ENCODE measurements at regions not wholly inside any gene's neighbourhood (a gene's known extent, or its start where the extent isn't known, plus 50 kb on each side); places are given as distances from the start of the nearest gene placed in this dataset.
A peak's percentile ranks its signal among the peaks of the same experiment; 100 is the strongest.

DNA sequence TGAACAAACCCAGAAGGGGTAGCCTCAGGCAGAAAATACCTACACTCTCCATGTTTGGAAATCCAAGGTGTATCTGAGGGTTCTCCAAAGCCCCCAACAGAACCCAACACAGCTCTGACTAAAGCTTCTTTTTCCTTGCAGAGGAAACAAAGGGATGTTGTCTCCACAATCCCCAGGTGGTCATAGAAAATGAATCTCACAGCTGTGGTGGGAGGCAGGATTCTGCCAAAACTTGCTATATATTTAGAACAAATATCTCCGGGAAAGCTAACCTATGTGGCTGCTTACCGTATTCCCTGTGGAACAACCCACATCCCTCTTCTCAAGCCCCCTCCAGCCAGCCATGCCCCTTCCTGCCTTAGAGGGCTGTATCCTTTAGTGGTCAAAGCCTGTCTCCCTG, 406.1 kb downstream of the PRDM2 start:
- no peak for DNase-seq

DNA sequence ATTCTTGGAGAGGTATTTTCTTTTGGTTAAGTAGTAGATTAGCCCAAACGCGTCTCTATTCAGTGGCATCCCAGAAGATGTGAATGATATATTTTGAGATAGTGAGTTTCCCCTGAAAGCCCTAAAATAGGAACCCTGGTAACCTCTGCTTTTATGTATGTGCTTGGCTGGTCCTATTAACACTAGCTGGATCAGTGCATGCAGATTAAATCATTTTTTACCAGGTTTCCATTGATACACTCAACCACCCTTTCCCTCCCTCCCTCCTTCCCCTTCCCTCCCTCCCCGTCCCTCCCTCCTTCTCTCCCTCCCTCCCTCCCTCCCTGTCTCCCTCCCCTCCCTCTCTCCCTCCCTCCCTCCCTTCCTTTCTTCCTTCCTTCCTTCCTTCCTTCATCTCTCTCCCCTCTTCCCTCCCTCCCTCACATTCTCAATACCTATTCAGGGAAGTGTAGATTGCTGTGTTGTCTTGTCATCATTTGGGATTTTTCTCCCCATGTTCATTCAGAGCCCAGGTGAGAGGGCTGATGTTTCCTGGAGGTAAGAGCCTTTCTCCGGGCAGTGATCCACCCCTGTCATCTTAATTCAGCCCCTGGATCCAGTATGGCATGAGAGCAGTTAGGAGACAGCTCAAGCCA, 406.8 kb downstream of the PRDM2 start:
- no peak for DNase-seq

DNA sequence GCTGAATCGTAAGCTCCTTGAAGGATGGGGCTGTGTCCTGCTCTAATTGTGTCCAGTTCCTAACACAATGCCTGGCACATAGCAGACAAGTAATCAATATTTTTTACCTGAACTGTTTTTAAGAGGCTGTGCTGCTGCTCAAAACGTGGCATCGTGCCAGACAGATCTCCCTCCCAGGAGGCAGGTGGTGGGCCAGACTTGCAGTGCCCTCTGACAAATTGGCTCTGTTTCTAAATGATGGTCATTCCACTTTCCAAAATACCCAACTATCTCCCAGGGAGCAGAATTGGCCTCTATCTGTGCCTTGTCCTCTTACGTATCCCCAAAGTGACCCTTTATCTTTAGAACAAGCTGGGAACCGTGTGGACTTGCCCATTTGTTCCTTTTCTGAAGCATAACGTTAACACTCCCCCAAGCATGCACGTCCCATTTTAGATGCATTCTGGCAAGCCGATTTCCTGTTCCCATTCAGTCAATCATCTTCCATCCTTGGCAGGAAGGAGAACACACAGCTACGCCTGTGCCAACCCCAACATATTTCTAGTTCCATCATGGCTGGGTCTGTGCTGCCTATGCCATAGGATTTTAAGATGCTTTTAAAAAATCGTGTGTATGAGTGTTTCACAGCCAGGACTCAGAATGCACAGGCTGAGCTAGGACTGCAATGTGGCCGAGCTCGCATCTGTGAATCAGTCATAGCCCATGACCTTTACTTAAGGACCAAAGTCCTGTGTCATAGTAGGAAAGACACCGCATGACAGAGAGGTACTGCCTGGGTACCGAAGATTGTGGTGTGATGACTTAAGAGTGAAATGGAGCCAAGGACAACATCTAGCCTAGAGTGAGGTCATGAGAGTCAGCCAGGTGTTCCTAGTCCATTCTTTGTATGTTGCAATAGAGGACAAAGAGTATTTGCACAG, 408.6 kb downstream of the PRDM2 start:
- no peak for DNase-seq

DNA sequence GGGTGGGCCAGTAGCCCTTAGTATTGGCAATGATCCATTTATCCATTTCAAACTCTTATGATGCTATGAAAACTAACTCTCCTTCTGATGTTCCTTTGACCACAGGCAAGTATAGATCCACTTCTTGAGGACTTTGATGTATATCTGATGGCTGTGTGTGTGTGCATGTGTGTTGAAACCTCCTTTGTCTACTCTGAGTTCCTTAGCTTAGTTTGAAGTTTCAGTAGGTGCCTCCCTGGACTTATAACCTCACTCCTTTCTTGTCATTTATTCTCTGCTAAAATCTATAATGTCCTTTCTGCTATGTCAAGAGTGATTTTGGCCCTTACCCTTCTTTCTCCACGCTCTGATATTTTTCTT, 409.3 kb downstream of the PRDM2 start:
- no peak for DNase-seq

DNA sequence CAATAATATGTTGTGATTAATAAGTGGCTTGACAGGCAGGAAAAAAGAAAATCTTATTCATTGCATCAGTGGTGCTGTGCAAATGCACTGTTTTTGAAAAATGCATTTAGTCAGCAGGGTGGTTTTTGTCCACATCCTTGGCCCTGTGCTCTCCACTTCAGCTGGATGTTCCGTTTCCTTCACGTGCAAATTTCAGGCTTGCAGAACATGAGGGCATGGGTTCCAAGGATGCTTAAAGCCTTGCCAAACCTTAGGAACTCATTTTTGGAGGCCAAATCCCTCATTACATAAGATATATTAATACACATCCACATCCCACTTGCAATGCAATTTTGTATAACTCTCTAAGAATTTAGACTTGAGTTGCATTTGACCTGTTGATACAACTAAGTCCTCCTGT, 410.1 kb downstream of the PRDM2 start:
- no peak for DNase-seq

DNA sequence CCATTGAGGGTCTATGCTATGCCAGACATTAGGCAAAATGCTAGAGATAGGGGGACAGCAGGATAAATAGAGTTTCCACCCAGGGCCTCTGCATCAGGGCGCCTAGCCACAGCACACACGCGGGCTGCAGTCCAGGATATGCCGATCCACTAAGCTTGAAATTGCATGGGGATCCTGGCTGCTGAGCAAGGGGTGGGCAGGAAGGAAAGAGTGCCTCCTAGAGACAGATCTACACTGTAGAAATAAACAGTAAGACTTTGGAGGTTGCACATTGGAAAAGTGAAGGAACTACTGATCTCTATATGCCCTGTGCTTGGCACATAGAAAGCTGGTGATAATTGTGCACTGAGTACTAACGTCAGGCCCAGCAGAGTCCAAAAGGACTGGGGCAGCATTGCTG, 411.1 kb downstream of the PRDM2 start:
- DNase-seq, result no peak

DNA sequence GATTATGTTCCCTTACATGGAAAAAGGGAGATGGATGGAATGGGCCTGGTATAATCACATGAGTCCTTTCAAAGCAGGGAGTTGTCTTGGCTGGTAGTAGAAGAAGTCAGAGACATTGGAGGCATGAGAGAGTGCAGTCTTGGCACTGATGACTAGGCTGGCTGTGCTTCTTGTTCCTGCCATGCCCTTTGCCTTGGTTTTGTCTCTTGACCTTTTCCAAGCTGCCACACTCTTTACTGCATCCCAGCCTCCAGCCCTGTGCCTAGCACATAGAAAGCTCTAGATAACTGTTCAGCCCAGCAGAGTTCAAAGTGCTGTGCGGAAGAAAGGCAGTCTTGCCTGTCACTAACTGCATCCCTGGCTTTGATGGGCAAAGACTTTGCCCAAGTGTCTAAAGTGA, 412.6 kb downstream of the PRDM2 start:
- DNase-seq, result no peak

DNA sequence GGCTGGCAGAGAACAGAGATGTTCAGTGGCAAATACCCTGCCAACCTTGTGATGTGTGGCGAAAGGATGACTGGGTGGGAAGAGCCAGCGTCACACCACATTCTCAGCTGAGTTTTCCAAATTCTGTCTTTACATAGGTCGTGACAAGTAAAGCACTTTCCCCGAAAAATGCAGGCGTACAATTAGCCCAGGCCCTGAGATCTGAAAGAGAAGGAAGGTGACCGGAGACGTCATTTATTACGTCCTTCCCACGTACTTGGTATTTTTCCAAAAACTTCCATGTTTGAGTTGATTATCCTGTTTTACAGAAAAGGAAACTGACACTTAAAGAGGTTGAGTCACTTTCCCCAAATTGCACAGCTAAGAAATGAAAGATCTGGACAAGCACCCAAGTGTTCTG, 413.3 kb downstream of the PRDM2 start:
- DNase-seq, result no peak

DNA sequence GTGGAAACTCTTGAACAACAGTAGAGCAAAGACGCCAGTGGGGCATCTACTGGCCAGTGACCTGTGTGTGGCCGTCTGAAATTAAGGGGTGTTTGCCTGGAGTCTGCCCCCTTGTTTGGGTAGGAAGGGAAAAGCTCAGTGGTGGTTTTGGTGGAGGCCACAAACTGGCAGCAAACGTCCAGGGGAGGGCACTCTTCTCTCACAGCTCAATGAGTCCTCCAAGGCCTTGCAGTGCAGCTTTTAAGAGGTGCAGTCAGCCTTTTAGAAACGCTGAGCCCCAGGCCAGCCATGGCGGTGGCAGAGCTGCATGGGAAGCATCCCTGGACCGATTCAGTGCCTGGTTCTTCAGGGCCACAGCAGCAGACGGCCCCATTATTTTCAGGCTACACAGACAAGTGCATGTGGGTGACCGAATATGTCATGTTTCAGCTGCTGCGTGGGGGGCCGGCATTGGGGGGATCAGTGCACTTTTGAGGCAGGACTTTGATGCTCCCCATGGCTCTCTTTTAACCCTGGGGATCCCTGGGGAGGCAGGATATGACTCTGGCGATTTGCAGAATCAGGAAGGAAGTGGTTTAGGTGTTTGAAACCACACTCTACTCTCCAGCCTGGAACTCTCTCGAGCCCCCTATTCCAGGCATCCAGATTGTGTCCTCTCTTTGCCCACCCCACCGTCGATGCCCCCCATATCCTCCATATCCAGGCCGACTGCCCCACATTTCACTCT, 414.0 kb downstream of the PRDM2 start:
- peak; percentile 40 to 76 for DNase-seq

DNA sequence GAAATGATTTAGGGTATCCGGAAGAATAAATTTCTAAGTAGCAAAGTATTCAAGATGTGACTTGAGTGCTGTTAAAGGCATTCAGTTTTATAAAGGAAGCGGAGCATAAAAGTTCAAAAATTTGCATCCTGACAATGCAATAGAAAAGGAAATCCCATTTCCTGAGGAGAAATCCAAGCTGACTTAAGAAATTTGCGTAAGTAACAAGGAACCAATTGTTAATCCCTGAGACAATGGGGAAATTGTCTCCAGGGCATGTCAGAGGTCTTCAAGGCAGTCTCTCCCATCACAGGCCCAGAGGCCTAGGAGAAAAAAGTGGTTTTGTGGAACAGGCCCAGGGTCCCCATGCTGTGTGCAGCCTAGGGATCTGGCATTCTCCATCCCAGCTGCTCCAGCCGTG, 416.0 kb downstream of the PRDM2 start:
- no peak for DNase-seq

DNA sequence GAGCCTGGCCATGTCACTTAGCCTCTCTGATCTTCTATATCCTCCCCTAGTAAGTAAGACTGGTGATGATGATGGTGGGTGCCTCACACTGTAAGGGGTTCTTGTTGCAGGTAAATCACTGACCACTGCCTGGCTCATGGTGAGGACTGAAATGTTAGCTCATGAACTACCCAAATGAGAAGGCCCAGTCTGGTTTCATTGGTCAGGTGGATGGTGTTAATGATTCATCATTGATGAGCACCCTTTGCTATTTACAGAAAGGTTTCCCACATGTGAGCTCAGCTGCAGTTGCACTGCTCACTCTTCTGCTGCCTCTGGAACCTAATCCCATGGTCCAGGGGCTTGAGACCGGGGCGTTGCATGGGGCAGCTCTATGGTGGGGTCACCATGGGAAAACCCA, 417.7 kb downstream of the PRDM2 start:
- no peak for DNase-seq

DNA sequence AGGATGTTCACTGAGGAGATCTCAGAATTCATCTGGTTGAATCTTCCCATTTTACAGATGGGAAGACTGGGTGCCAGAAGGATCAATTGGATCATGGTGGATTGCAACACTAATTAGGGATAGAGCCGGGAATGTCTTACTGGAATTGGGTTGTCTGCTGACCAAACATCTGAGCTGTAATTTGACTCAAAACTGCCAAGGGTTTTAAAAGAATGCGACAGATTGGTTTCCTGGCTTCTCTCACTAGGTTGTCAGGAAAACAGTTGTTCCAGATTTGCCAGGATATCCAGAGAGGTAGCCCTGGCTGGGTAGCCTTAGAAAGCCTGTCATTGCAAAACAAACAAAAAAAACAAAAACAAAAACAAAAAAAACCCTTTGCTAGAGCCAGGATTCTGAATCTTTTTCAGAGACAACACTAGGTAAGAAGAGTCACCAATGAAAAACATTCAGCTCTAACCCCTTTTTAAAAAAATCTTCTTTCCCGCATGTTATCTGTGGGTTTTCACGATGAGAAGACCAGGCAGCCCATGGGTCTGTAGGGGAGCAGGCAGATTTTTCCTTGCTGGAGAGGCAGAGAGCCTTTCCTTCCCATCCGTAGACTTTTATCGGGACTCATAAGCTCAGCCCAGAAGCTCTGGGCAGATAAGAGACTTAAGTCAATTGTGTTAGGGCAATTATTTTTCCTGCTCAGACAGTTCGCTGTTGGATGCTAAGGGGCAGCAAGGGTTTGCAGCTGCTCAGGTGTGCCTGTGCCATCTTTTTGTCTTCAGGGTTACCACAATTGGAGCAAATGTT, 418.9 kb downstream of the PRDM2 start:
- no peak for DNase-seq

DNA sequence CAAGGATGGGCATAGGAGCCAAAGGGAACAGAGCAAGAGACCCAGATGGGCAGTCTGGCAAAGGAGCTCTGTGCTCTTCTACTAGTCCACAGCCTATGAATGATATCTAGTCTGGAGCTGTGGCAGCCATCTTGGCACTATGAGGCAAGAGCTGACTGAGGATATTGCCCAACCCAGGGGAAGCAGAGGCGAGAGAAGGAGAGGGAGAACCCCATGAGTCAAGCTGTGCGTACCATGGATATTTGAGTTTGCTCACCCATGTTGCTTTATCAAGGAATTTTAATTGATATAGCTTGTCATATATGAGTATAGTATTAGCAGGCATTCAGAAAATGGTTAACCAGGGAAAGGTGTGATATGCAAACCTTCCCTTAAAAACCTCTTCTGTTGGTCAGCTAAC, 420.9 kb downstream of the PRDM2 start:
- DNase-seq, result no peak

DNA sequence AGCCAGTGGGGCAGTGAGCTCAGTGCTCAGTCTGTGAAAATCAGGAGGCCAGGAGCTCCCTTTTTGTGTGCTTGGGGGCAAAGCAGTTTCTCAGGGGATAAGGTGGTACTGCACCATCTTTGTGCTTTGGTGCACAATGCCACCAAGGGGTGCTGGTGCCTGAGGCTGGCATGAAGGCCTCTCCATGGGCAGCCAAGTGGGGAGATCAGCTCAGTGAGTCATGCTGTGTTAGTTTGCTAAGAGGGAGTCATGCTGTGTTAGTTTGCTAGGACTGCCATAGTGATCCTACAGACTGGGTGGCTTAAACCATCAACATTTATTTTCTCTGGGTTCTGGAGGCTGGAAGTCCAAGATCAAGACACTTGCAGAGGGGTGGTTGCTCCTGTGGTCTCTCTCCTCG, 428.1 kb downstream of the PRDM2 start:
- no peak for DNase-seq

DNA sequence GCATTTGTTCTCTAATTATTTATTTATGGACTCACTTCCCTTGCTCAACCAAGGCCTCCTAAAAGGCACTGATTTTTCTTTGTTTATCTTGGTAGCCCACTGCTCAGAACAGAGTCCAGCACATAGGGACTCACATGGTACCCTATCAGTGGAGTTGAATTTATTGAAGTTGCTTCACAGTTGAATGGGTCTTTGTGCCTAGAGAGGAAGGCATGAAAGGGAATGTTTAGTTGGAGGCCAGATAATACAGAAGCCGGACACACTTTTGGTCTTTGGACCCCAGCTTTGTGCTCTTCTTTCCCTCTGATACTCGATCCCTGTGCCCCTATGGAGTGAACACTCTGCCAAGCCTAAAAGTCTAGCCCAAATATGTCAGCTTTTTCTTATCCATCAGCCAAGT, 429.0 kb downstream of the PRDM2 start:
- DNase-seq, result no peak

DNA sequence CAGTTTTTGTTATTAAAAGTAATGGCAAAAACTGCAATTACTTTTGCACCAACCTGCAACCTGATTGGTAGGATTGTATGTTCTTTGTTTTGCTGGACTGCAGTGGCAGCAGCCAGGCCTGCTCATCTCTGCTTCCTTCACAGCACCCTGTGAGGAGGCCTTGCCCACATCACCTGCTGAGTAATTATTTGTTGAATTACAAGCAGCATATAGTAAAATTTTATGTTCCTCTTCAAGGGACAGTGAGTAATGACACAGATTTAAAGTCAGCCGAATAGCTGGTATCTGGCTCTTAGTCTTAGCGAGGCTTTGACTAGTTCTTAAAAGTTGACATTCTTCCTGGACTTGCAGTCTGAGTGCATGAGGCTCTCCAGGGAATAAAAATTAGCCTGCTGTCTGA, 435.1 kb downstream of the PRDM2 start:
- DNase-seq, result no peak

DNA sequence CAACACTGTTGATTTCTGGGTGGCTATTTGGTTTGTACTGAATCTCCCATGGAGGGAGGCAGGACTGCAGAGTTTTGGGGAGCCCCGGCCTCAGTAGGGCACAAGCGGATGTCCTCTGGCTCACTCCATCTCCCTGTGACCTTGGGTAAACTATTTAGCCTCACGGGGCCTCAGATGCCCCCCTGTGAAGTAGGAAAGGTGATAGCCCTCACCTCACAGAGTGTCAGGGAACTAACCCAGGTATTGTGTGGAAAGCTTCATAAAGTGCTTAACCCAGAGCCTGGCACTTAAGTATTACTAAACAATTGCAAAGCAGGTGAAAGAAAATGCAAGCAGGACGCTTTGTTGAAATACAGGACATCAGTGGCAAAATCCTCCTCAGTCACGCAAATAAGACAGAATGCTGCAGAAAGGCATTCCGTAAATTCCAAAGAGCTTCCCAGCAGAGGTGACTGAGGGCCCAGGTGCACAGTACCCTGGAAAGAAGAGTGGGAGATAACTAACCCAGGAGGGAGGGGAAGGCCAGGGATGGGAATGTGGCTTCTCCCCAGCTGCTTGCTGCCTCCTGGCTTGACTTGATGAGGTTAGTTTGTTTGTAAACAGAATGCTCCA, 436.3 kb downstream of the PRDM2 start:
- DNase-seq, result no peak

DNA sequence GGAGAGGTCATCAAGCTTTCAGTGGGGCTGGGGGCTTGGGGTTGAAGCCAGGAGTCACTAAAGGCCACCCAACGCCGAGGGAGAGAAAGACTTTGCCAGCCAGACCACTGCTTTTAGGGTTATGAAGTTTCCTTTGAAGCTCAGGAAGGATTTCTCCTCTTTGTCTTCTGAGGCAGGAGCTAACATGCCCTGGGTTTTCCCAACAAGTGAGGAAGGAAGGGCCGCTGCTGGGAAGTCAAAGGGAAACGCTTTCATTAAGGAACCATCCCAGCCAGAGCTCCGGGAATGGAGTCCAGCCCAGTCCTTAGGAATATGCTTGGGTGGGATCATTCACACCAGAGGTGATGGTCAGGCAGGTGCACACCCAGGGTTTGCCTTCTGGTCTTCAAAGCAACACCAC, 436.9 kb downstream of the PRDM2 start:
- no peak for DNase-seq

DNA sequence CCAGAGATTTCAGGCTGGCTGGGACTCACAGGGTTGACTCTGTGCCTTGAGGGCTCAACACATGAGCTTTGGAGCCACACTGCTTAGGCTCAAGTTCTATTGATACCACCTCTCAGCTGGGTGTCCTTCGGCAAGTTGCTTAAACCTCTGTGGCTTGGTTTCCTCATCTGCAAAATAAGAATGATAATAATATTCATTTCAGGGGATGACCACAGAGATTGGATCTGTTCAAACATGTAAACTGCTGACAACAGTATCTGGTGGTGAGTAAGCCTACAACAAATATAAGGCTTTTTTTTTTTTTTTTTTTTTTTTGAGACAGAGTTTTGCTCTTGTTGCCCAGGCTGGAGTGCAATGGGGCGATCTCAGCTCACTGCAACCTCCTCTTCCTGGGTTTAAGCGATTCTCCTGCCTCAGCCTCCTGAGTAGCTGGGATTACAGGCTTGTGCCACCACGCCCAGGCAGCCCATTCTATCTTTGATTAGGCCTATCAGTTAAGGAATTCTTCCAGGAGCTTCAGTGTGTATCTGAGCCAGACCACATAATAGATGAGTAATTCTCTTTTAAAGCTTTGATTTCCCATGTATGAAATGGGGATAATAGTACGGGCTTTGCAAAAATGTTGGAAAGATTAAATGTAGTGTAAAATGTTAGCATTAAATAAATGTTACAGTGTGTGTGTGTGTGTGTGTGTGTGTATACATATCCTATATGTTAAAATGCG, 437.6 kb downstream of the PRDM2 start:
- no peak for DNase-seq

DNA sequence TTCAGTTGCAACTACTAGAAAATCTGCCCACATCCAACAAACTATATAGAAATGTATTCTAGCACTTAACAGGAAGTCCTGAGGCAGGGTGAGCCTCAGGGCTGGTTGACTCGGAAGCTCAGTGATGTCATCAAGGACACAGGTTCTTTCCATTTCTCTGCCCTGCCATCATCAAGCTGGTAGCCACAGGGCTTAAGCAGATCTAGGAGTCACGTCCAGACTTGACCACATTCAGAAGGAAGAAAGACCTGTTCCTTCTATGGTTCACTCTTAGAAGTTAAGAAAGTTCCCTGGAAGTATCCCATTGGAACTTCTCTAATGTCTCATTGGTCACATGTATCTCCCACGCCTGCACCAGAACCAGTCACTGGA, 438.1 kb downstream of the PRDM2 start:
- DNase-seq, result no peak

DNA sequence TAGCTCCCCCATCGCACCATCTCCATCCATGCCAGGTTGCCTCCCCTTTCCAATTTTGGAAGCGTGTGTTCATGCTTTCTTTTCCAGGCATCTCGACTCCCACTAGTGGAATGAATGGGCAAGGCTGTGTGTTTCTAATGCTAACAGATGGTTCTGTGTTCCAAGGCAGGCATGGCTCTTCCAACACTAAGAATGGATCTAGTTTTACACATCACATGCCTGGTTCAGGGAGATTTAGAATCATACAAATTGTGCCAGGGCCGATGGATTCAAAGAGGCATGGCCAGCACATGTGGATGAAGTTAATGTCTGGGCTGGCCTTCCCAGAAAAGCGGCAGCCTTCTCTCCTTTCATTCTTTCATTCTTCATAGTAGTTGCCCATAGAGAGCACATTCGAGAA, 438.7 kb downstream of the PRDM2 start:
- DNase-seq, result no peak

DNA sequence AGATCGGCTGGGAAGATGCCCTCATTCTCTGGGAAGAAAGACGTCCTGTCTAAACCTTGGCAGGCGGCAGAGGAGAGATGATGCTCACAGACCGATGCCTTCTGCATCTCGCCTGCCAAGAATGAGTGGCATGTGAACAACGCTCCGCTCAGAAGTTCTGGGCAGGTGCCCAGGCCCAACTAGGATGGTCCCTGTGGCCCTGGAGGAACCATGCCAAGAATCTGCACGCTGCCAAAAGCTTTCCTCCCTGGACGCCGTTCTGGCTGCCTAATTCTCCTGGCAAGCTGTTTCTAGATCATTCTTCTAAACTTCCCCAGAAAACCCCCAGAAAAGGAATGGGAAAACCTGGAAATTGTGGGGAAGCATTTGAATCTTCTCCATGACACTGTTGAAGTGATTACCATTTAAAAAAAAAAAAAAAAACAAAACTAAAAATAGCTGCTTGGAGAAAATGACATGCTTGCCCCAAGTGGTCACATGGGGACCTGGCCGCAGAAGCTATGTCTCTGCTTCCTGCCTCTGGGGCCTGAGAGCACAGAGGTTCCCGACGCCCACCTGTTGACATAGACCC, 440.9 kb downstream of the PRDM2 start:
- DNase-seq, result peak; percentile 16 to 41

Measured in hippocampal formation (tissue), 2 donors.